Endothelial cell of umbilical vein (primary cell): ENCODE measurements at regions not wholly inside any gene's neighbourhood (a gene's known extent, or its start where the extent isn't known, plus 50 kb on each side); places are given as distances from the start of the nearest gene placed in this dataset.

Experiments
- CTCF ChIP-seq, 2 donors: IDR thresholded peaks; 1 replicate in 1 of 2; 2 replicates in 1 of 2; pipeline ENCODE4 v1.5.1; 2011; ENCODE audit warnings: low read length in 2 of 2, mild to moderate bottlenecking in 2 of 2, moderate library complexity in 2 of 2, control low read depth in 1 of 2, inconsistent platforms in 1 of 2, low read depth in 1 of 2; ENCODE audit not compliant: insufficient read depth in 1 of 2; ENCODE audit errors: extremely low read depth in 1 of 2
- POLR2A ChIP-seq: IDR thresholded peaks from 2 replicates; pipeline ENCODE4 v1.6.1; 2012; ENCODE audit warnings: low read depth, mild to moderate bottlenecking, control low read depth, low read length

- TF ChIP-seq POLR2A (no peak), CTCF (IDR thresholded peaks at IDR 0.05; ENCODE audit: extremely low read depth in 1 of 2, insufficient read depth in 1 of 2, low read depth in 1 of 2, low read length in 2 of 2) (no peak)
Measured at GRCh38 chr3:168325684-168326083, 230.0 kb upstream of the GOLIM4 start.
